ENCODE measurements at regions not wholly inside any gene's neighbourhood (a gene's known extent, or its start where the extent isn't known, plus 50 kb on each side); places are given as distances from the start of the nearest gene placed in this dataset.
A peak's percentile ranks its signal among the peaks of the same experiment; 100 is the strongest.

GRCh38 chr11:128174465-128175291 lies 412.7 kb downstream of the ETS1 start:
- no peaks in the 10 kb centered on the region for H3K27me3 ChIP-seq
- H3K36me3 ChIP-seq = no peaks in the 10 kb centered on the region
- DNase-seq (ENCODE audit: extremely low spot score) = no peak
- H3K4me3 ChIP-seq = no peak overlapping the region
- no peaks in the 10 kb centered on the region for H3K9me3 ChIP-seq
- TF ChIP-seq POLR2AphosphoS5 (IDR thresholded peaks at IDR 0.05) (no peak), POLR2A (IDR thresholded peaks at IDR 0.05; ENCODE audit: low read depth) (no peak), EP300 (IDR thresholded peaks at IDR 0.05) (no peak)
- TF ChIP-seq, protein P1, sequence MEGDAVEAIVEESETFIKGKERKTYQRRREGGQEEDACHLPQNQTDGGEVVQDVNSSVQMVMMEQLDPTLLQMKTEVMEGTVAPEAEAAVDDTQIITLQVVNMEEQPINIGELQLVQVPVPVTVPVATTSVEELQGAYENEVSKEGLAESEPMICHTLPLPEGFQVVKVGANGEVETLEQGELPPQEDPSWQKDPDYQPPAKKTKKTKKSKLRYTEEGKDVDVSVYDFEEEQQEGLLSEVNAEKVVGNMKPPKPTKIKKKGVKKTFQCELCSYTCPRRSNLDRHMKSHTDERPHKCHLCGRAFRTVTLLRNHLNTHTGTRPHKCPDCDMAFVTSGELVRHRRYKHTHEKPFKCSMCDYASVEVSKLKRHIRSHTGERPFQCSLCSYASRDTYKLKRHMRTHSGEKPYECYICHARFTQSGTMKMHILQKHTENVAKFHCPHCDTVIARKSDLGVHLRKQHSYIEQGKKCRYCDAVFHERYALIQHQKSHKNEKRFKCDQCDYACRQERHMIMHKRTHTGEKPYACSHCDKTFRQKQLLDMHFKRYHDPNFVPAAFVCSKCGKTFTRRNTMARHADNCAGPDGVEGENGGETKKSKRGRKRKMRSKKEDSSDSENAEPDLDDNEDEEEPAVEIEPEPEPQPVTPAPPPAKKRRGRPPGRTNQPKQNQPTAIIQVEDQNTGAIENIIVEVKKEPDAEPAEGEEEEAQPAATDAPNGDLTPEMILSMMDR (IDR thresholded peaks at IDR 0.05) = no peak
- WGBS = 83% methylated on average over 7 of the region's 7 CpGs
- intact Hi-C loops (cut with DNase I) = loop anchor here (5.0 kb wide), 1 partner anchor 658 kb away; no protein-coding TSS in a partner anchor
- H3K4me1 ChIP-seq = peaks cover 0 to 6% (median 2%) of the 10 kb centered on the region in 4 donors
- no peak overlapping the region for H3K27ac ChIP-seq (replicated peaks in 1 of 4)

DNA sequence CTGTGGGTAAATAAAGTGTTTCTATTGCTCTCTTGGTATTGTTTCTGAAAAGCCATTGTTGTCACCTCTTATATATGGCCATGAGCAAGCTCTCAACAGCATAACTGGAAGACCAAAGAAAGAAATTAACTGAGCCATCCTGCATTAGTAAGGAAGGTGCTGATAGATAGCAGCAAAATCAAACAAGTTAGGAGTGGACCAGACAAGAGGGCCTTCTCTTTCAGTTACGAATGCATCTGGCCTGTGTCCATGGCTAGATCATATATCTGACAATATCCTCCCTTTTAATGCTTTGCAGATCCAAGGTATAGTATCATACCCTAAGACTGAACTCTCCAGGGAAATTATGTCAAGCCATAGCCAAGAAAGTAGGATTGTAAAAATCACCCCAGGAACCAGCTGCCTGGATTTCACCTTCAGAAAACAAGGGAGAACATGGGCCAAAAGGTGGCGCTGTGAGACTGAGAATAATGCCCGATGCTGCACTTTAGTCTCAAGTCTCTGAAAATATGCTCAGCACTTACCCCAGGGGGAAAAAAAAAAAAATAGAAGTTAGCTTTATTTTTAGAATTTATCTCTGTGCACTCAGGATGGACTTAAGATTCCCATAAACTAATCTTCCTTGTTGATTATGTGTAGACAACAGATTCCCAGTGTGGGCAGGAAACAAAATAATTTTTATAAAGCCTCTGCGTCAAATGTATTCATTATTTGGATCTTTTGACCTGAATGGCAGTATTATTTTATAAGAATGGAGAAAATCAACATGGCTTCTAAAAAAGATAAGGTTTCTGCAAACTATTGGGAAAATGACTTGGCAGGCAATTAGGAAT lies 415.1 kb downstream of the ETS1 start:
- no peaks in the 10 kb centered on the region for H3K9me3 ChIP-seq
- no peak for TF ChIP-seq EP300 (IDR thresholded peaks at IDR 0.05)
- TF ChIP-seq, protein P1 (IDR thresholded peaks at IDR 0.05) = peak; percentile 77 to 78 (median 77)
- no peak overlapping the region for H3K4me3 ChIP-seq
- peaks cover 0 to 6% (median 2%) of the 10 kb centered on the region in 4 donors for H3K4me1 ChIP-seq
- DNase-seq (ENCODE audit: extremely low spot score) = peak; percentile 94
- no peak overlapping the region for H3K27ac ChIP-seq (replicated peaks in 1 of 4)
- H3K27me3 ChIP-seq = no peaks in the 10 kb centered on the region
- 40% methylated on average over 4 of the region's 4 CpGs for WGBS
- intact Hi-C loops (cut with DNase I) = loop anchor here (1.0 to 5.0 kb wide), 3 partner anchors 119 to 660 kb away; no protein-coding TSS in a partner anchor
- no peaks in the 10 kb centered on the region for H3K36me3 ChIP-seq

- no peaks in the 10 kb centered on the region for H3K27me3 ChIP-seq
- 78% methylated on average over 4 of the region's 4 CpGs for WGBS
- H3K27ac ChIP-seq (replicated peaks in 1 of 4) = no peak overlapping the region
- no peak for DNase-seq (ENCODE audit: extremely low spot score)
- TF ChIP-seq EP300 (IDR thresholded peaks at IDR 0.05) (no peak), POLR2AphosphoS5 (IDR thresholded peaks at IDR 0.05) (no peak), POLR2A (IDR thresholded peaks at IDR 0.05; ENCODE audit: low read depth) (no peak)
- TF ChIP-seq, protein P1 (IDR thresholded peaks at IDR 0.05) = no peak
- H3K36me3 ChIP-seq = no peaks in the 10 kb centered on the region
- peaks cover 0 to 6% (median 2%) of the 10 kb centered on the region in 4 donors for H3K4me1 ChIP-seq
- intact Hi-C loops (cut with DNase I) = loop anchor here (5.0 kb wide), 1 partner anchor 661 kb away; no protein-coding TSS in a partner anchor
- H3K9me3 ChIP-seq = no peaks in the 10 kb centered on the region
- H3K4me3 ChIP-seq = no peak overlapping the region
Observed at GRCh38 chr11:128171506-128171905, 415.9 kb downstream of the ETS1 start.

GRCh38 chr11:128165572-128165971 lies 421.8 kb downstream of the ETS1 start:
- no peaks in the 10 kb centered on the region for H3K27me3 ChIP-seq
- intact Hi-C loops (cut with DNase I) = no loop called here
- peaks cover 0 to 11% (median 3%) of the 10 kb centered on the region in 4 donors for H3K4me1 ChIP-seq
- TF ChIP-seq POLR2AphosphoS5 (IDR thresholded peaks at IDR 0.05) = no peak
- TF ChIP-seq POLR2A (IDR thresholded peaks at IDR 0.05; ENCODE audit: low read depth) = no peak
- TF ChIP-seq, protein P1 (IDR thresholded peaks at IDR 0.05) = no peak
- TF ChIP-seq EP300 (IDR thresholded peaks at IDR 0.05) = no peak
- no peak for DNase-seq (ENCODE audit: extremely low spot score)
- H3K4me3 ChIP-seq = no peak overlapping the region
- H3K27ac ChIP-seq (replicated peaks in 1 of 4) = no peak overlapping the region
- no peaks in the 10 kb centered on the region for H3K36me3 ChIP-seq
- 82% methylated on average over 4 of the region's 4 CpGs for WGBS
- H3K9me3 ChIP-seq = no peaks in the 10 kb centered on the region
